Transverse colon (tissue), 4 donors: ENCODE measurements at regions not wholly inside any gene's neighbourhood (a gene's known extent, or its start where the extent isn't known, plus 50 kb on each side); places are given as distances from the start of the nearest gene placed in this dataset.

Experiments
- DNase-seq: peaks from one replicate; pipeline ENCODE4 v3.0.0-alpha.2; 2019
- H3K27ac ChIP-seq, 4 donors: fragments of 200-600 bp; sonication (generic); 2 replicates each; pipeline ENCODE4 v1.5.1; 2016 to 2018; ENCODE audit warnings: inconsistent platforms in 4 of 4
- H3K27me3 ChIP-seq: fragments of 200-600 bp; sonication (generic); 2 replicates; pipeline ENCODE4 v1.5.1; 2017; ENCODE audit warnings: inconsistent platforms
- H3K36me3 ChIP-seq, 4 donors: fragments of 200-600 bp; sonication (generic); 2 replicates each; pipeline ENCODE4 v1.5.1; 2017 to 2019; ENCODE audit warnings: inconsistent platforms in 4 of 4
- H3K4me1 ChIP-seq, 4 donors: fragments of 200-600 bp; sonication (generic); 2 replicates each; pipeline ENCODE4 v1.5.1; 2017 to 2020; ENCODE audit warnings: inconsistent platforms in 4 of 4
- H3K4me3 ChIP-seq, 4 donors: fragments of 200-600 bp; sonication (generic); 1 replicate in 1 of 4; 2 replicates in 3 of 4; pipeline versions ENCODE4 v1.5.1 to v1.6.1; 2017 to 2019; ENCODE audit warnings: inconsistent platforms in 4 of 4
- H3K9me3 ChIP-seq, 2 donors: fragments of 200-600 bp; sonication (generic); 2 replicates each; pipeline ENCODE4 v1.5.1; 2017 to 2019; ENCODE audit warnings: inconsistent platforms in 2 of 2
- CTCF ChIP-seq, 5 experiments: fragments of 200-600 bp in 3 of 5; fragments of 450-650 bp in 2 of 5; sonication (generic) in 3 of 5; IDR thresholded peaks; 1 replicate in 2 of 5; 2 replicates in 3 of 5; pipeline ENCODE4 v1.5.1; 2016 to 2017; ENCODE audit warnings: antibody characterized with exemption in 5 of 5, inconsistent platforms in 3 of 5, mild to moderate bottlenecking in 2 of 5, moderate library complexity in 1 of 5
- EP300 ChIP-seq: sonication (generic); formaldehyde crosslinking; IDR thresholded peaks from one replicate; pipeline ENCODE4 v1.6.1; 2017; ENCODE audit warnings: antibody characterized with exemption, low read depth
- POLR2A ChIP-seq: fragments of 450-650 bp; IDR thresholded peaks from one replicate; pipeline ENCODE4 v1.6.1; 2016; ENCODE audit warnings: antibody characterized with exemption, mild to moderate bottlenecking, moderate library complexity
- POLR2AphosphoS5 ChIP-seq, 3 donors: sonication (generic); formaldehyde crosslinking; IDR thresholded peaks; one replicate each; pipeline ENCODE4 v1.6.1; 2016; ENCODE audit warnings: antibody characterized with exemption in 3 of 3
- WGBS, 2 donors: methylation state at CpG; one replicate each; pipeline ENCODE4 v1.1.5; 2018; ENCODE audit warnings: low coverage in 1 of 2; 5-methylcytosine and 5-hydroxymethylcytosine counted together
- in situ Hi-C, 4 donors: fragments of 200-750 bp; cut with MboI; loops; one replicate each; pipeline versions ENCODE4 v1.15.0 to v1.15.1; 2017; ENCODE audit warnings: low sequenced_read_pairs in 3 of 4, low pct_ligation_motif_present in 1 of 4, low pct_unique_long_range_greater_than_20kb in 1 of 4
- intact Hi-C: fragments of 100-400 bp; cut with DNase I; formaldehyde crosslinking; loops from one replicate; pipeline ENCODE4 v1.15.1; 2023; ENCODE audit warnings: low total_unique reads

DNA sequence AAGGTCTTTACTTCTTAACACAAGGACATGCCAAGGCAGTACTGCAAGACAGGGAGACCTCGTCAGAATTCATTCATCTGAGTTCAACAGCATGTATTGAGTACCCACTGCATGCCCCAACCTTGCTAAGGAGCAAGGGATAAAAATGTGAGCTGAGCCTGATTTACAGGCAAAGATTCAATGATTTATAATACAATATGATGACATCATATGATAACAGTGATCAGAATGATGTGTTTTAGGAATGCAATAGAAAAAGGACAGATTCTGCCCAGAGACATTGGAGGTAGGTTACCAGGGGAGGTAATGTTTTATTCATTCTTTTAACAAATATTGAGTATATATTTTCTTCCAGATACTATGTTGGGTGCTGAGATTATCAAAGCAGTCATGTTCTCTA is 406.6 kb downstream of the ARHGEF28 start:
- 91 to 100% methylated on average over 1 of the region's 1 CpG for WGBS, 2 donors
- no peaks in the 10 kb centered on the region for H3K9me3 ChIP-seq
- no peak overlapping the region for H3K4me3 ChIP-seq
- no peaks in the 10 kb centered on the region for H3K36me3 ChIP-seq
- TF ChIP-seq POLR2AphosphoS5 (IDR thresholded peaks at IDR 0.05) (no peak), CTCF (IDR thresholded peaks at IDR 0.05) (no peak), EP300 (no peak), POLR2A (no peak)
- intact Hi-C loops (no loop called here), in situ Hi-C loops (loop anchor here in 2 of 4 donors (25.0 kb wide), 1 partner anchor 605 kb away; the partner anchor contains the start of gene ENC1 (in 2 of the 2))
- no peaks in the 10 kb centered on the region for H3K27me3 ChIP-seq
- H3K4me1 ChIP-seq: peaks cover 0 to 9% (median 4%) of the 10 kb centered on the region in 4 donors
- no peak for DNase-seq
- no peak overlapping the region for H3K27ac ChIP-seq

DNA sequence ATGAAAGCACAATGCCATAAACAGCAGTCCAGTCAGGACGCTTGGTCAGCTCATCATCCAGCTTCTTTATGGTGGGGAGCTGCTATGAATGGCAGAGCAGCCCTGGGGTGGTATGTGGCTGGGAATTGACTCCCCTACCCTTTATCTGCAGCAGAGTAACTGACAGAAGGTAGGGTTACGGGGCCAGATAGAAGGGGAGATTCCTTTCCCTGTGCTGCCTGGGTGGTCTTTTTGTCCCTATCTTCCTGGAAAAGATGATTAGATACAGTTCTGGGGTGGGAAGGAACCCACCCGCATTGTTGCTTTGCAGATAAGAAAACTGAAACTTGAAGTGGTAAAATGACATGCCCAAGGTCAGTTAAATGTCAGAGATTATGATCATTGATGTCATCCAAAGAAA is 405.5 kb downstream of the ARHGEF28 start:
- H3K4me1 ChIP-seq: peaks cover 0 to 9% (median 4%) of the 10 kb centered on the region in 4 donors
- no peaks in the 10 kb centered on the region for H3K36me3 ChIP-seq

GRCh38 chr5:74030821-74031220 is 404.8 kb downstream of the ARHGEF28 start:
- Histone ChIP-seq H3K27ac (no peak overlapping the region), H3K36me3 (no peaks in the 10 kb centered on the region), H3K9me3 (no peaks in the 10 kb centered on the region), H3K27me3 (no peaks in the 10 kb centered on the region), H3K4me1 (peaks cover 0 to 8% (median 4%) of the 10 kb centered on the region in 4 donors), H3K4me3 (no peak overlapping the region)
- 90 to 100% methylated on average over 2 to 4 of the region's 5 CpGs for WGBS, 2 donors
- in situ Hi-C loops (loop anchor here in 2 of 4 donors (25.0 kb wide), 1 partner anchor 606 kb away; the partner anchor contains the start of gene ENC1 (in 2 of the 2)), intact Hi-C loops (no loop called here)
- TF ChIP-seq POLR2A (no peak), CTCF (IDR thresholded peaks at IDR 0.05) (no peak), EP300 (no peak), POLR2AphosphoS5 (IDR thresholded peaks at IDR 0.05) (no peak)
- no peak for DNase-seq

More for the DNA sequence above, 405.5 kb downstream of the ARHGEF28 start:
- Histone ChIP-seq H3K9me3 (no peaks in the 10 kb centered on the region), H3K27me3 (no peaks in the 10 kb centered on the region), H3K4me3 (no peak overlapping the region), H3K27ac (no peak overlapping the region)
- no peak for DNase-seq
- intact Hi-C loops (no loop called here), in situ Hi-C loops (loop anchor here in 2 of 4 donors (25.0 kb wide), 1 partner anchor 606 kb away; the partner anchor contains the start of gene ENC1 (in 2 of the 2))
- TF ChIP-seq POLR2AphosphoS5 (IDR thresholded peaks at IDR 0.05) (no peak), CTCF (IDR thresholded peaks at IDR 0.05) (no peak), EP300 (no peak), POLR2A (no peak)
- 75 to 85% methylated on average over 2 to 3 of the region's 3 CpGs for WGBS, 2 donors

DNA sequence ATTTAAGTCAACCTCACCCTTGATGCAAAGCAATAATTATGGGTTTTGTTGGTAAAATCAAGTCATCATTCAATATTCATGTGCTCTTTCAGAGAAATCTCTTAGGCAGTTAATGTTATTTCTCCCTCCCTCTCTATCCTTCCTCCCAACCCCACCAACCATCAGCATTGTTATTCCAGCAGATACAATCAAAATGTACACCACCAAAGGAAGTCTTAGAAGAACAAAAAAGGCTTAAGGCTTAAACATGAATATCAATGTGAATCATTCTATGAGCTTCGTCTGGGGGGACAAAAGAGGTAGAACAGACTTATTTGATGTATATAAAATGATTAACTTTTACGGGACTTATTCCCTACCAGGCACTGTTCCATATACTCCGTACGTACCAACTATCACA is 404.4 kb downstream of the ARHGEF28 start:
- intact Hi-C loops: no loop called here
- no peak for DNase-seq
- Histone ChIP-seq H3K27me3 (no peaks in the 10 kb centered on the region), H3K36me3 (no peaks in the 10 kb centered on the region), H3K27ac (no peak overlapping the region), H3K4me3 (no peak overlapping the region), H3K4me1 (peaks cover 0 to 4% (median under 1%) of the 10 kb centered on the region in 4 donors), H3K9me3 (no peaks in the 10 kb centered on the region)
- 64 to 78% methylated on average over 4 of the region's 4 CpGs for WGBS, 2 donors
- no peak for TF ChIP-seq CTCF (IDR thresholded peaks at IDR 0.05)
- no peak for TF ChIP-seq POLR2AphosphoS5 (IDR thresholded peaks at IDR 0.05)
- no peak for TF ChIP-seq EP300
- no peak for TF ChIP-seq POLR2A
- in situ Hi-C loops: loop anchor here in 2 of 4 donors (25.0 kb wide), 1 partner anchor 607 kb away; the partner anchor contains the start of gene ENC1 (in 2 of the 2)
